H1 (cell line): ENCODE measurements at regions not wholly inside any gene's neighbourhood (a gene's known extent, or its start where the extent isn't known, plus 50 kb on each side); places are given as distances from the start of the nearest gene placed in this dataset.

Experiments
- BRCA1 ChIP-seq: IDR thresholded peaks from 2 replicates; pipeline ENCODE4 v1.6.1; 2012; ENCODE audit warnings: low read depth, low read length, improper control_type of control experiment
- SP2 ChIP-seq: IDR thresholded peaks from 2 replicates; pipeline ENCODE4 v1.6.1; 2012; ENCODE audit warnings: mild to moderate bottlenecking, low read length, inconsistent platforms
- USF2 ChIP-seq: IDR thresholded peaks from 2 replicates; pipeline ENCODE4 v1.6.1; 2011; ENCODE audit warnings: low read length, improper control_type of control experiment

- TF ChIP-seq USF2 (no peak), SP2 (no peak), BRCA1 (no peak)
These were observed 346.8 kb downstream of the SOX2 start (continued) for GRCh38 chr3:182058488-182058887.
